ENCODE measurements at regions not wholly inside any gene's neighbourhood (a gene's known extent, or its start where the extent isn't known, plus 50 kb on each side); places are given as distances from the start of the nearest gene placed in this dataset.

- TF ChIP-seq, protein P1, sequence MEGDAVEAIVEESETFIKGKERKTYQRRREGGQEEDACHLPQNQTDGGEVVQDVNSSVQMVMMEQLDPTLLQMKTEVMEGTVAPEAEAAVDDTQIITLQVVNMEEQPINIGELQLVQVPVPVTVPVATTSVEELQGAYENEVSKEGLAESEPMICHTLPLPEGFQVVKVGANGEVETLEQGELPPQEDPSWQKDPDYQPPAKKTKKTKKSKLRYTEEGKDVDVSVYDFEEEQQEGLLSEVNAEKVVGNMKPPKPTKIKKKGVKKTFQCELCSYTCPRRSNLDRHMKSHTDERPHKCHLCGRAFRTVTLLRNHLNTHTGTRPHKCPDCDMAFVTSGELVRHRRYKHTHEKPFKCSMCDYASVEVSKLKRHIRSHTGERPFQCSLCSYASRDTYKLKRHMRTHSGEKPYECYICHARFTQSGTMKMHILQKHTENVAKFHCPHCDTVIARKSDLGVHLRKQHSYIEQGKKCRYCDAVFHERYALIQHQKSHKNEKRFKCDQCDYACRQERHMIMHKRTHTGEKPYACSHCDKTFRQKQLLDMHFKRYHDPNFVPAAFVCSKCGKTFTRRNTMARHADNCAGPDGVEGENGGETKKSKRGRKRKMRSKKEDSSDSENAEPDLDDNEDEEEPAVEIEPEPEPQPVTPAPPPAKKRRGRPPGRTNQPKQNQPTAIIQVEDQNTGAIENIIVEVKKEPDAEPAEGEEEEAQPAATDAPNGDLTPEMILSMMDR (IDR thresholded peaks at IDR 0.05) = no peak
- TF ChIP-seq POLR2A (IDR thresholded peaks at IDR 0.05) = no peak
Observed at GRCh38 chr3:1527786-1528185, 435.0 kb downstream of the CNTN6 start.

All from right lobe of liver (tissue), 4 donors.